ENCODE measurements at regions not wholly inside any gene's neighbourhood (a gene's known extent, or its start where the extent isn't known, plus 50 kb on each side); places are given as distances from the start of the nearest gene placed in this dataset.

DNA sequence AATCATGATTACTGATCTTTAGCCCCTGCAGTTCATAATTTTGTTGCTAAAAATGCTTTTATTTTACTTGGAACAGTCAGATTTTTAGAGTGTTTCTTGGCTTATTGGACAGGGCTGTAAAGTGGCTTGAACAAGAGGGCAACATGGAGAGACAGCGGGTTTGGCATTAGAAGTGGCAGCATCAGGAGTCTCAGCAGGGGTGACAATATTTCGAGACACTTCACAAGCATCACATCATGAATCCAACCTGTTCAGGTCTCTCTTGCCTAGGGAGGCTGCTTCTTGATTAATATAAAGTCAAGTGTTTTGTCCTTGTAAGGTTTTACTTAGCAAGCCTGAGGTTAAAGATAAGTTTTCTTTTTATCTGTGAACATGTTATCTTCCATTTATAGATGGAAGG lies 2249.5 kb downstream of the LRRC4C start:
- H3K27ac ChIP-seq (ENCODE audit: low read length), result no peak overlapping the region
- no peaks in the 10 kb centered on the region for H3K4me1 ChIP-seq (ENCODE audit: control insufficient read depth in 1 of 2, insufficient read depth in 2 of 2, low read length in 2 of 2)
- H3K27me3 ChIP-seq (ENCODE audit: low read depth, low read length), result no peaks in the 10 kb centered on the region
- no peak overlapping the region for H3K4me3 ChIP-seq (ENCODE audit: low read depth in 1 of 2, low read length in 2 of 2)
- no peaks in the 10 kb centered on the region for H3K36me3 ChIP-seq (ENCODE audit: control insufficient read depth in 1 of 2, insufficient read depth in 2 of 2, low read length in 2 of 2)
- no peaks in the 10 kb centered on the region for H3K9me3 ChIP-seq (ENCODE audit: control insufficient read depth in 1 of 2, low read length in 2 of 2)

DNA sequence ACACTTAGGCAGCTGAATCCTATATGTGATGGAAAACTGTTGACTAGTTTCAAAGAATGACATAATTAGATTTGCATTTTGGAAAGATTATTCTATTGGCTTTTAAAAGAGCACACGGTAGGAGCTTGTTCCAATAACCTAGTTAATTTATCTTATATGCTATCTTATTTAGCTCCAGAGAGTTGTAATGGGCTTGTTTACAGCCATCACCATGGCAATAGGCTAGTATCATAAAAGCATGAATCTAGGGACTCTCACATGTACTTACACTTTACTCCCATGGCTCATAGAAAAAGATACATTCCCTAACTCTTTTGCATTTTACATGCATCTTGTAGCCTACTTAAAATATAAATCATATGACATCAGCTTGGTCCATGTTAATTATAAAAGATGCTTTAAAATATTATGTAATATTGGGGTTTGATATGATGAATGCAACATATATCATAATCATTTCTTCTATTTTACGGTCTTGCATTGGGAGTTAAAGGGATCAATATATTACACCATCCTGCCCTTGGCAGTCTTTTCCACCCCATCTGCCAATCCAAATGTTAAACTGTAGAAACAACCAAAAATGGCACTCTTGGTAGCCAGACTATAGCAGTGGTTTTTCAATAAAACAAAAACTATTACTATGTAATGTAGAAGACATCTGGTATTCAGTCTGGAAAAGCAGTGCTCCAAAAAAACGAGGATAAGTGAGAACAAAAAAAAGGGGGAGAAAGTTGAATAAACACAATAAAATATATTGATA lies 2254.0 kb downstream of the LRRC4C start:
- Histone ChIP-seq H3K4me3 (ENCODE audit: low read depth in 1 of 2, low read length in 2 of 2) (no peak overlapping the region), H3K27me3 (ENCODE audit: low read depth, low read length) (no peaks in the 10 kb centered on the region), H3K4me1 (ENCODE audit: control insufficient read depth in 1 of 2, insufficient read depth in 2 of 2, low read length in 2 of 2) (no peaks in the 10 kb centered on the region), H3K27ac (ENCODE audit: low read length) (no peak overlapping the region), H3K9me3 (ENCODE audit: control insufficient read depth in 1 of 2, low read length in 2 of 2) (no peaks in the 10 kb centered on the region), H3K36me3 (ENCODE audit: control insufficient read depth in 1 of 2, insufficient read depth in 2 of 2, low read length in 2 of 2) (no peaks in the 10 kb centered on the region)

DNA sequence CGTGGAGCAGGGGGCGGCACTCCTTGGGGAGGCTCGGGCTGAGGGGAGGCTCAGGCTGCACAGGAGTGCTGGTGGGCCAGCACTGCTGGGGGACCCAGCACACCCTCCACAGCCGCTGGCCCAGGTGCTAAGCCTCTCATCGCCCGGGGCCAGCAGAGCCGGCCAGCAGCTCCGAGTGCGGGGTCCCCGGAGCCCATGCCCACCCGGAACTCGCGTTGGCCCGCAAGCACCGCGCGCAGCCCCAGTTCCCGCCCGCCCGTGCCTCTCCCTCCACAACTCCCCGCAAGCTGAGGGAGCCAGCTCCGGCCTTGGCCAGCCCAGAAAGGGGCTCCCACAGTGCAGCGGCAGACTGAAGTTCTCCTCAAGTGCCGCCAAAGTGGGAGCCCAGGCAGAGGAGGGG lies 2266.8 kb downstream of the LRRC4C start:
- Histone ChIP-seq H3K36me3 (ENCODE audit: control insufficient read depth in 1 of 2, insufficient read depth in 2 of 2, low read length in 2 of 2) (no peaks in the 10 kb centered on the region), H3K27ac (ENCODE audit: low read length) (no peak overlapping the region), H3K4me1 (ENCODE audit: control insufficient read depth in 1 of 2, insufficient read depth in 2 of 2, low read length in 2 of 2) (no peaks in the 10 kb centered on the region), H3K27me3 (ENCODE audit: low read depth, low read length) (no peaks in the 10 kb centered on the region), H3K9me3 (ENCODE audit: control insufficient read depth in 1 of 2, low read length in 2 of 2) (peaks cover 0 to 3% of the 10 kb centered on the region in 2 donors), H3K4me3 (ENCODE audit: low read depth in 1 of 2, low read length in 2 of 2) (no peak overlapping the region)

DNA sequence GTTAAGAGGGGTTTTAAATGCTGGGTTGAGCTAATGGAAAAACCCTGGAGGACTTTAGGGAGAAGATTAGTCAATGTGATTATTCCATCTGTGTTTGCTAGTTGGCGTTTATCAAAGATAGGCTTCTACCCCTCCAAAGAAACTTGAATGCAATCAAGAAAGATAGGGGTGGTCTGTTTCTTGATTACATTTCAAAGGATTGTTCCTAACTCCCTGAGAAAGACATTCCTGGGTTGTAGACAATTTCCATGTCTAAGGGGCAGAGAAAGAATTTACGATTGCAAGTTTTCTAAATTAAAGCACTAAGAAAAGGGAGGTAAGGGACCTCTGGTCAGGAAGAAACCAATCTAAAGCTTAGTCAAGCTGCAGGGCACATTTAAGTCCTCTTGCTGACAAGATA lies 2268.7 kb downstream of the LRRC4C start:
- Histone ChIP-seq H3K4me3 (ENCODE audit: low read depth in 1 of 2, low read length in 2 of 2) (no peak overlapping the region), H3K27ac (ENCODE audit: low read length) (no peak overlapping the region), H3K27me3 (ENCODE audit: low read depth, low read length) (no peaks in the 10 kb centered on the region), H3K9me3 (ENCODE audit: control insufficient read depth in 1 of 2, low read length in 2 of 2) (peaks cover 0 to 3% of the 10 kb centered on the region in 2 donors), H3K4me1 (ENCODE audit: control insufficient read depth in 1 of 2, insufficient read depth in 2 of 2, low read length in 2 of 2) (no peaks in the 10 kb centered on the region), H3K36me3 (ENCODE audit: control insufficient read depth in 1 of 2, insufficient read depth in 2 of 2, low read length in 2 of 2) (no peaks in the 10 kb centered on the region)

DNA sequence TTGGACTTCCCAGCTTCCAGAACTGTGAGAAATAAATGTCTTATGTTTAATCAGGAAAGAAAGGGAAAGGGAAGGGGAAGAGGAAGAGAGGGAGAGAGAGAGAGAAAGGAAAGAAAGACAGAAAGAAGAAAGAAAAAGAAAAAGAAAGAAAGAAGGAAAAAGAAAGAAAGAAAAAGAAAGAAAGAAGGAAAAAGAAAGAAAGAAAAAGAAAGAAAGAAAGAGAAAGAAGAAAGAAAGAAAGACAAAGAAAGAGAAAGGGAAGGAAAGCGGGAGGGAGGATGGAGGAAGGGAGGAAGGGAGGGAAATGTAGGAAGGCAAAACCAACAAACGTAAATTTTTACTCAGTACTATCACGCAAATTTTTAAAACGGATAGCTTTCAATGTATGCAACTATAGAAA lies 2281.8 kb downstream of the LRRC4C start:
- Histone ChIP-seq H3K9me3 (ENCODE audit: control insufficient read depth in 1 of 2, low read length in 2 of 2) (no peaks in the 10 kb centered on the region), H3K4me1 (ENCODE audit: control insufficient read depth in 1 of 2, insufficient read depth in 2 of 2, low read length in 2 of 2) (peaks cover 0 to 3% of the 10 kb centered on the region in 2 donors), H3K27ac (ENCODE audit: low read length) (no peak overlapping the region), H3K4me3 (ENCODE audit: low read depth in 1 of 2, low read length in 2 of 2) (no peak overlapping the region), H3K36me3 (ENCODE audit: control insufficient read depth in 1 of 2, insufficient read depth in 2 of 2, low read length in 2 of 2) (no peaks in the 10 kb centered on the region), H3K27me3 (ENCODE audit: low read depth, low read length) (no peaks in the 10 kb centered on the region)

DNA sequence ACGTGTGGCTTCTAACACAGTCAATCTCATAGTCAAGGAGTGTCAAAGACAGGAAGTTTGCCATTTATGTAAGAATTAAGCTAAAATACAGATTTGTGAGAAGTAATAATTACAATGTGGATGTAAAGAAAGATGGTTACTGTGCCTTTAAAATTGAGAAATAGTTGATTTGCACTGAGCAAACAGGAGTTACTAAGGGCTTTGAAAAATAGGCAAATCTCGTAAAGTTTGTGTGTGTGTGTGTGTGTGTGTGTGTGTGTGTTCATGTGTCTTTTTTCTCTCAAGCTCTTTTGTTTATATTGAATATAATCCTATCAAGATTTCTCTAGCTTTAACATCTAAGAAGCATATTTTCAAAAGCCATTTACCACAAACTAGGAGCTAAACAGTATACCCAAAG lies 2284.5 kb downstream of the LRRC4C start:
- no peaks in the 10 kb centered on the region for H3K36me3 ChIP-seq (ENCODE audit: control insufficient read depth in 1 of 2, insufficient read depth in 2 of 2, low read length in 2 of 2)
- no peaks in the 10 kb centered on the region for H3K27me3 ChIP-seq (ENCODE audit: low read depth, low read length)
- no peak overlapping the region for H3K27ac ChIP-seq (ENCODE audit: low read length)
- H3K9me3 ChIP-seq (ENCODE audit: control insufficient read depth in 1 of 2, low read length in 2 of 2), result no peaks in the 10 kb centered on the region
- peaks cover 0 to 3% of the 10 kb centered on the region in 2 donors for H3K4me1 ChIP-seq (ENCODE audit: control insufficient read depth in 1 of 2, insufficient read depth in 2 of 2, low read length in 2 of 2)
- no peak overlapping the region for H3K4me3 ChIP-seq (ENCODE audit: low read depth in 1 of 2, low read length in 2 of 2)

DNA sequence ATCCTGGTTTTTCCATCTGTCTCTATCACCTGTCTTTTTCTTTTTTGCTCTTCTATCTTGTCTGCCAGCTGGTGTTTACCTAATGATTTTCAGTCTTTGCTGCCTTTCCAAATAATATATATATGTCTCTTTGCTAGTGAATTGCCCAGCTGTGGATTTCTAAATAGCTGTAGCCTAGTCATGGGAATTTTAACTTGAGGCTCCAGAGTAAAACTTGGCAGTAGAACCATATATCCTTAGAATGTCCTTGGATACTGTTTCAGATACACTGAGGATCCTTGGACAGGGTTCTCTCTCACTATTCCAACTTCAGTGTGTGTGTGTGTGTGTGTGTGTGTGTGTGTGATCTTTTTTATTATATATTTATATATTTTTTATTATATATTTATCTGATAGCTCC lies 2285.3 kb downstream of the LRRC4C start:
- Histone ChIP-seq H3K36me3 (ENCODE audit: control insufficient read depth in 1 of 2, insufficient read depth in 2 of 2, low read length in 2 of 2) (no peaks in the 10 kb centered on the region), H3K4me3 (ENCODE audit: low read depth in 1 of 2, low read length in 2 of 2) (no peak overlapping the region), H3K9me3 (ENCODE audit: control insufficient read depth in 1 of 2, low read length in 2 of 2) (no peaks in the 10 kb centered on the region)

DNA sequence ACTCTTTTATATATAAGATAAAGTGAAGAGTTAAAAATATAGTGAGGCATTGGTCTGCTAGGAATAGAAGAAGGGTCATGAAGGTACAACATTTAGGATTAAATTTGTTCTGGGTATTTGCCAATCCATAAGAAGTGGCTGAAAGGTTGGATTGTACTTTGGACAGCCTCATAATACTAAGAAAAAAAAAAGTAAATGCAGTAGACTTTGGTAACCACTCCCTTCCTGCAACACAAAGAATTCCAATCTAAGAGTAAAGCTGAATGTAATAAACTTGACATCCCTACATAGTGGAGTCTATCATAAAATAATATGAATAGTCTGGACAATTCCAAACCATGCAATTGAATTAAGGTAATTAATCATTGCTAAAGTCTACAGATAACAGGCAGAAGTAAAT lies 2294.4 kb downstream of the LRRC4C start:
- no peaks in the 10 kb centered on the region for H3K9me3 ChIP-seq (ENCODE audit: control insufficient read depth in 1 of 2, low read length in 2 of 2)
- no peaks in the 10 kb centered on the region for H3K27me3 ChIP-seq (ENCODE audit: low read depth, low read length)
- H3K36me3 ChIP-seq (ENCODE audit: control insufficient read depth in 1 of 2, insufficient read depth in 2 of 2, low read length in 2 of 2), result no peaks in the 10 kb centered on the region
- H3K27ac ChIP-seq (ENCODE audit: low read length), result no peak overlapping the region
- no peaks in the 10 kb centered on the region for H3K4me1 ChIP-seq (ENCODE audit: control insufficient read depth in 1 of 2, insufficient read depth in 2 of 2, low read length in 2 of 2)
- no peak overlapping the region for H3K4me3 ChIP-seq (ENCODE audit: low read depth in 1 of 2, low read length in 2 of 2)

More for the DNA sequence above, 2285.3 kb downstream of the LRRC4C start:
- H3K27me3 ChIP-seq (ENCODE audit: low read depth, low read length), result no peaks in the 10 kb centered on the region
- H3K27ac ChIP-seq (ENCODE audit: low read length), result no peak overlapping the region
- peaks cover 0 to 3% of the 10 kb centered on the region in 2 donors for H3K4me1 ChIP-seq (ENCODE audit: control insufficient read depth in 1 of 2, insufficient read depth in 2 of 2, low read length in 2 of 2)

DNA sequence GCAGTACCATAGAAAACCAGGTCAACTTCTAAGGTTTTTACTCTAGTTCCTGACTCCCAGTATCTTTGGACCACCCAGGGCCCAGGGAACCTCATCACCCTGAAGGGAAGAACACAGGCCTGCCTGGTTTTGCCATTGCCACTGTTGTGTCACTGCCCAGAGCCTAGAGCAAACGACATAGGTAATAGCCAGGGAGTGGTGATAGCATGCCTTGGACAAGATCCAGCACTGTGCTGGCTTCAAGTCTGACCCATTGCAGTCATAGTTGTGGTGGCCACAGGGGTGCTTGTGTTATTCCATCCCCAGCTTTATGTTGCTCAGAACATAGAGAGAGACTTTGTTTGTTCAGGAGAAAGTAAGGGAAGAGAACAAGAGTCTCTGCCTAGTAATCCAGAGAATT lies 2310.2 kb downstream of the LRRC4C start:
- H3K9me3 ChIP-seq (ENCODE audit: control insufficient read depth in 1 of 2, low read length in 2 of 2), result no peaks in the 10 kb centered on the region
- no peak overlapping the region for H3K4me3 ChIP-seq (ENCODE audit: low read depth in 1 of 2, low read length in 2 of 2)
- no peaks in the 10 kb centered on the region for H3K36me3 ChIP-seq (ENCODE audit: control insufficient read depth in 1 of 2, insufficient read depth in 2 of 2, low read length in 2 of 2)
- H3K27ac ChIP-seq (ENCODE audit: low read length), result no peak overlapping the region
- H3K27me3 ChIP-seq (ENCODE audit: low read depth, low read length), result no peaks in the 10 kb centered on the region
- H3K4me1 ChIP-seq (ENCODE audit: control insufficient read depth in 1 of 2, insufficient read depth in 2 of 2, low read length in 2 of 2), result no peaks in the 10 kb centered on the region

DNA sequence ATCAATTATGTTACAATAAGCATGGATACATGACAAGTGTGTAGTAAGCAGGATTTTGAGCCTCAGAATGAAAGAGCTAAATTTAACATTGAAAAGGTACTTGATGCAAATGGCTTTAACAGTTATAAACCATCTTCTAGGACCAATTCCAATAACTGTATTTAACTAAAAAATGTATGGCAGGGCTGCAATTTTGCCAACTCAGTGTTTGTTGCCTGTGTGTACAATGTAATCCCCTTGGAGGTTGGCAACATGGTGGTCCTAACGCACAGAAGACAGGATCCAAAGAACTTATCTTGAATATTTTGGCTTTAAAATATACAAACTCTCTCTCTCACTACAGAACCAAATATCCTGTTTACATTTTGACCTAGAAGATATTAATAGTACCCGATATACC lies 2314.1 kb downstream of the LRRC4C start:
- Histone ChIP-seq H3K27me3 (ENCODE audit: low read depth, low read length) (no peaks in the 10 kb centered on the region), H3K4me3 (ENCODE audit: low read depth in 1 of 2, low read length in 2 of 2) (no peak overlapping the region), H3K36me3 (ENCODE audit: control insufficient read depth in 1 of 2, insufficient read depth in 2 of 2, low read length in 2 of 2) (no peaks in the 10 kb centered on the region), H3K4me1 (ENCODE audit: control insufficient read depth in 1 of 2, insufficient read depth in 2 of 2, low read length in 2 of 2) (no peaks in the 10 kb centered on the region), H3K9me3 (ENCODE audit: control insufficient read depth in 1 of 2, low read length in 2 of 2) (no peaks in the 10 kb centered on the region), H3K27ac (ENCODE audit: low read length) (no peak overlapping the region)

DNA sequence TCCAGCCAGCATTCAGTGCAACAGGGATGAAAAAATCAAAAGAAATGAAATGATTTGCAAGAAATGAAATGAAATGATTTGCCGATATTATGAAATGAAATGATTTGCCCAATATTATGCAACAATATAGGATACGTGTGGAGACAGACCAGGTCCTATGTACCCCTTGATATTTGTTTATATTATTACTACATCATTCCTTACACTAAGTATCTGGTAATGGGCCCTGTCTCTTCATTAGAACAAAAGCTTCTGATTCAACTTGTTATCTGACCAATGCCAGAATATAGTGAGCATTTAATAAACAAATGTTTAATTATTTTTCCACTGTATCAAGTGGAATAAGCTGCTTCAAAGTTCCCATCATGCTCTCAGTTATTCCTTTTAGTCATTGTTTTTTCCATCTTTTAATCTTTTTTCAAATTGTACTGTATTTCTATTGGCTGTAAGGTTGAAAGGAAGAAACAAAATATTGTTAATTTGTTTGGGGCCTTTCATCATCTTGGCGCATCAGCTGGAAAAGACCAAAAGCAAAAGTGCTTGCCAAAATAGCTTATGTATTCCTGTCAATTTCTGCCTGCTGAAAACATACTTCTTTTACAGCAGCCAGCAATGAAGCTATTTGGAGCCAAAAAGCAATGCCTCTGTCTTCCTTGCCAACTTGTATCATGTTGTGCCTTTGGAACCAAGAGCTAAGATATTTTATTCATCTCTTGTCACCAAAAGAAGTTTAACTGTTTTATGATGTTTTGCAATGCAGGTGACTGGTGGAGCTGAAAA lies 2314.9 kb downstream of the LRRC4C start:
- no peaks in the 10 kb centered on the region for H3K9me3 ChIP-seq (ENCODE audit: control insufficient read depth in 1 of 2, low read length in 2 of 2)

More for the DNA sequence above, 2314.9 kb downstream of the LRRC4C start:
- Histone ChIP-seq H3K27ac (ENCODE audit: low read length) (no peak overlapping the region), H3K4me1 (ENCODE audit: control insufficient read depth in 1 of 2, insufficient read depth in 2 of 2, low read length in 2 of 2) (no peaks in the 10 kb centered on the region), H3K36me3 (ENCODE audit: control insufficient read depth in 1 of 2, insufficient read depth in 2 of 2, low read length in 2 of 2) (no peaks in the 10 kb centered on the region), H3K4me3 (ENCODE audit: low read depth in 1 of 2, low read length in 2 of 2) (no peak overlapping the region), H3K27me3 (ENCODE audit: low read depth, low read length) (no peaks in the 10 kb centered on the region)
